ENCODE measurements at regions not wholly inside any gene's neighbourhood (a gene's known extent, or its start where the extent isn't known, plus 50 kb on each side); places are given as distances from the start of the nearest gene placed in this dataset.
"Not testable (repeated sequence)": the region's sequence is repeated elsewhere in the genome, so short reads cannot be mapped to it uniquely, and the experiment has no call there.

GRCh38 chr5:145395151-145395550 is 440.0 kb downstream of the PRELID2 start:
- DNase-seq (ENCODE audit: extremely low read depth in 1 of 2, low read depth in 1 of 2): not testable (repeated sequence)

- DNase-seq (ENCODE audit: extremely low read depth in 1 of 2, low read depth in 1 of 2): no peak
Measured at GRCh38 chr5:145393426-145393825, 441.7 kb downstream of the PRELID2 start.

DNA sequence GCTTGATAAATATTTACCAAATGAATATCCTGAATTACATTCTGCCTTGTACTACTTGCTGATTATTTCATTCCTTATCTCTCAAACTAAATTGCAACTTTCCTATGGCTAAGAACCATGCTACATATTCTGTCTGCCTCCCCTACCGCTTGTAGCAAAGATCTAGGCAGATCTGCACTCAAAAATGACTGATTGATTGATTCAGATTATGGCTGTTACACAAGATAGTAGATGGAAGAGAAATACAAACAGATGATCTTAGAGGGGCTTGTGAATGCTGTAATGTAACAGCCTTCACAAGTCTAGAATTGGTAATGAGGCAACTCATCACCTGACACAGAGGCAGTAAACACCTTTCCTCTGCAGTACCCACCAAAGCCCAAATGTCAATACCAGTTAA is 446.1 kb downstream of the PRELID2 start:
- no peak for DNase-seq (ENCODE audit: extremely low read depth in 1 of 2, low read depth in 1 of 2)

- DNase-seq (ENCODE audit: extremely low read depth in 1 of 2, low read depth in 1 of 2): no peak
Measured at GRCh38 chr5:145385276-145385675, 449.9 kb downstream of the PRELID2 start.

- DNase-seq (ENCODE audit: extremely low read depth in 1 of 2, low read depth in 1 of 2): no peak
Measured at GRCh38 chr5:145378226-145378625, 456.9 kb downstream of the PRELID2 start.

DNA sequence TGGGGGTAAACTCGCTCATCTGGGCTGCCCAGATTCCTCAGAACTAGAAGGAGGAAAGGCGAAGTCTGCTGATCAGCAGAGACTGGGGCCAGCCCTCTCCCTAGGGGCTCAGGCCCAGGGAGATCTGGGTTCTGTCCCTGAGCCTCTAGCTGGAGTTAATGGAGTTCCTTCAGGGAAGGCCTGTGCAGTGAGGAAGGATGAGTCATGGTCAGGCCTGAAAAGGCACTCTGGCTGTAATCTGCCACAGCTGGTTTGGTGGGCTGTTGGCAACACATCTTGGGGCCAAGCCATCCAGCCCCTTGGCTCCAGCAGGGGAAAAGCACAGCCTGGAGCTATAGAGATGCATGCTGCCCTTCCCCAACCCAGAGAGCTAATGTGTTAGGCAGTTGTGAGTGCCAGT is 459.6 kb downstream of the PRELID2 start:
- DNase-seq (ENCODE audit: extremely low read depth in 1 of 2, low read depth in 1 of 2): no peak

DNA sequence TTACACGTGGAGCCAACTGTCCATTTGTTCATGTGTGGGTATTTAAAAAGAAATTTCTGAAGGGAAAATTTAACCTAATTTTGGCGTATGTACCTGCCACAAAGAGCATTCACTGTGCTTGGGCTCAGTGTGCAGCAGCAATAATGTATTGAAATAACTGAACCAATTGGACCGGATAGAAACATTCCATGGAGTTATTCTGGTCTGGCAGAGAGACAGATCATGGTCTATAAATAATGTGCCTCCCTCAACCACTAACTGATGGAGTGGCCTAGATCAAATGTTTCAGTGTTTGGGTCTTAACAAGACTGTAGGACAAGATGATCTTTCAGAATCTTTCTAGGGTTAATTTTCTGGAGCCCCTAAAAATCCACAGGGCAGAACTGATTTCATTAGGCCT is 469.7 kb downstream of the PRELID2 start:
- DNase-seq (ENCODE audit: extremely low read depth in 1 of 2, low read depth in 1 of 2): no peak

DNA sequence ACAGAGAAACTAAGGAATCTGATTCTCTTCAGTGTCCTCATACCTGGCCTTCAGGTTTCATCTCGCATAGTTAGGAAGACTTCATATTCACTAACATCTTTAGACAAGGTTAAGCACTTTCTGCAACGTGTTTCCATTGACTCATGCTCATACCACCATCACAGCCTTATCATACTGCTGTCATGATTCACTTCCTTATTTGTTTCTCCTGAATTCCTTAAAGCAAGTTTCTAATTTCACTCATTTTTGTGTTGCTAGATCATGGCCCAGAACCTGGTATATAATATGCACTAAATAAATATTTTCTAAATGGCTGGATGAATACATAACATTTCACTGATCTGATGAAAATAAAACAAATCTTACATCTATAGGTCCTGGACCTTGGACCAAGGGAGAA is 472.9 kb downstream of the PRELID2 start:
- no peak for DNase-seq (ENCODE audit: extremely low read depth in 1 of 2, low read depth in 1 of 2)

DNA sequence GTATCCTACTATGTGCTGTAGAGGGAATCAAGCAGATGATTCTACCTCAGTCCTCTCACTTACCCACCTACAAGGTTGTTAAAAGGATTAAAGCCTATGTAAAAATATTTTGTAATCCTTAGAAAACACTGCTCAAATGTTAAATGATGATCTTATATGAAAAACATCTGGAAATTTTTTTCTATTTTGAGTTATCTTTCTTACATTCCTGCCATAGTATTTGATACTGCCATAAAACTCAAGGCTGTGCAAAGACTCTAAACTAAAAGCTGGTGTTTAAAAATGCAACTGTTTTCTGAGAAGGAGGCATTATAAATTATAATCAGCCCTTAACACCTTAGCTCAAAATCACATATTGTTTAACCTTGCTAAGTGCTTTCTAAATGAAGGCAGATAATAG is 474.2 kb downstream of the PRELID2 start:
- no peak for DNase-seq (ENCODE audit: extremely low read depth in 1 of 2, low read depth in 1 of 2)

- DNase-seq (ENCODE audit: extremely low read depth in 1 of 2, low read depth in 1 of 2): no peak
Measured at GRCh38 chr5:145350513-145350912, 484.6 kb downstream of the PRELID2 start.

DNA sequence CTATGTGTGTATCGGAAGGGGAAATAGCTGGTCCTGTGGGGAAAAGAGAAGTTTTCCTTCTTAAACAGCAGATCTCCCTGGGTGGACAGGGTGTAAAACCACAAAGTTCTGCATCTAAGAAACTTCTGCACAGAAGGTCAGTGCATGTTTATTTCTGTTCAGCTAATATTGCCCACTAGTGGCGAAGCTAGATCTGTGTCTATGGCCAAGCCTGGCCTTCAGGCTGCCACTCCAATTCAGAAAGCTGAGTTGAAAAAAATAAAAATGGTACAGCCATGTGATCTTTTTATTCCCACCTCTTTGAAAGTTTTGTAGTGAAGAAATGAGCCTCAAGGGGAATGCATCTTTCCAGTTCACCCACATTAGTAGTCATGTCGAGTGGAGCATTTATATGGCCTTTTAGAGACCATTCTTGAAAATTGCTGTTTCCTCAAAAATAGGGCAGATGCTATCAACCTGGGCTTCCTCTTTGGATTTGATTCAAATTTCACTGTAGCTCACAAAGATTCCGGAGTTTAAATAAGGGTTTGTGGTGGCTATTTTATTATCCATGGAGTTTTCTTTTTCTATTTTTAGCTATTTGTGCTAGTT is 488.0 kb downstream of the PRELID2 start:
- no peak for DNase-seq (ENCODE audit: extremely low read depth in 1 of 2, low read depth in 1 of 2)

GRCh38 chr5:145345511-145346287 is 489.4 kb downstream of the PRELID2 start:
- no peak for DNase-seq (ENCODE audit: extremely low read depth in 1 of 2, low read depth in 1 of 2)

- DNase-seq (ENCODE audit: extremely low read depth in 1 of 2, low read depth in 1 of 2): no peak
Measured at GRCh38 chr5:145341842-145342241, 493.3 kb downstream of the PRELID2 start.

- DNase-seq (ENCODE audit: extremely low read depth in 1 of 2, low read depth in 1 of 2): no peak
Measured at GRCh38 chr5:145340099-145340498, 495.0 kb downstream of the PRELID2 start.

GRCh38 chr5:145324767-145325479 is 510.2 kb downstream of the PRELID2 start:
- DNase-seq (ENCODE audit: extremely low read depth in 1 of 2, low read depth in 1 of 2): no peak

GRCh38 chr5:145324101-145324500 is 511.0 kb downstream of the PRELID2 start:
- DNase-seq (ENCODE audit: extremely low read depth in 1 of 2, low read depth in 1 of 2): no peak

DNA sequence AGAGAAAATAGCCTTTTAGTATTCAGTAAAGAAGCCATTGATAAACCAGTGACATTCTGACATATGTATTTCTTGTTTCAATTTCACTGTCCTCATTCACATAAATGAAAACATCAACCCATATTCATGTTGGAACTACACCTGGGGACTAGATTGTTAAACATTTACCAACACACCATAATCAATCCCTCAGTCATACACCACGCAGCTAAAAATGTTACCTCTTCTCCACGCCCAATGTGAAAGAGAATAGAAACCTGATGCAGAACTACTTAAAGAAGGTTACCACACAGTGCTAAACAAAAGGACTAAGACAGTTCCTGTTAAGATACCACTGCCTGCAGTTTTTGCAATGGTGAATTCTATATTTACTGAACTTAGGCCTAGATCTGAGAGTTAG is 518.9 kb downstream of the PRELID2 start:
- DNase-seq (ENCODE audit: extremely low read depth in 1 of 2, low read depth in 1 of 2): no peak

- DNase-seq (ENCODE audit: extremely low read depth in 1 of 2, low read depth in 1 of 2): no peak
Measured at GRCh38 chr5:145307866-145308382, 527.2 kb downstream of the PRELID2 start.

GRCh38 chr5:145295236-145295835 is 539.8 kb downstream of the PRELID2 start:
- no peak for DNase-seq (ENCODE audit: extremely low read depth in 1 of 2, low read depth in 1 of 2)

- DNase-seq (ENCODE audit: extremely low read depth in 1 of 2, low read depth in 1 of 2): no peak
Measured at GRCh38 chr5:145294331-145294730, 540.8 kb downstream of the PRELID2 start.

- no peak for DNase-seq (ENCODE audit: extremely low read depth in 1 of 2, low read depth in 1 of 2)
Measured at GRCh38 chr5:145293716-145294115, 541.4 kb downstream of the PRELID2 start.
